Left renal pelvis (tissue), 4 donors: ENCODE measurements at regions not wholly inside any gene's neighbourhood (a gene's known extent, or its start where the extent isn't known, plus 50 kb on each side); places are given as distances from the start of the nearest gene placed in this dataset.

Experiments used
- DNase-seq, 4 donors: peaks; one replicate each; pipeline ENCODE4 v3.0.0-alpha.2; 2013; ENCODE audit warnings: low read depth in 4 of 4, low spot score in 3 of 4

DNA sequence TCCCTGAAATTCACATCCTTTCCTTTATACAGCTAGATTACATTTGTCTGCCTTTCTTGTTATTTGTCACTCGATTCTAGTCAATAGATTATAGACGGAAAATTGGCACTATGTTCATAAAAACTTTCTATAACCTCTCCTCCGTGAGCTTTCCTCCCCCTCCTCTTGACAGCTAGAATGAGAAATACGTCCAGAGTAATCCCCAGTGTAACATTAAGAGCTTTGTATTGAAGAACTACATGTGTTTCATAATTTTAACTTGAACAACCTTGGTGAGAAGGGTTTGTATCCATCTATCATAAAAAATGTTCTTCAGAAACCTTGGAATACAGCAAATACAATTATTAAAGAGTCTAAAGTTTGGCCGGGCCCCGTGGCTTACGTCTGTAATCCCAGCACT lies 1707.4 kb downstream of the PCDH7 start:
- DNase-seq = no peak

DNA sequence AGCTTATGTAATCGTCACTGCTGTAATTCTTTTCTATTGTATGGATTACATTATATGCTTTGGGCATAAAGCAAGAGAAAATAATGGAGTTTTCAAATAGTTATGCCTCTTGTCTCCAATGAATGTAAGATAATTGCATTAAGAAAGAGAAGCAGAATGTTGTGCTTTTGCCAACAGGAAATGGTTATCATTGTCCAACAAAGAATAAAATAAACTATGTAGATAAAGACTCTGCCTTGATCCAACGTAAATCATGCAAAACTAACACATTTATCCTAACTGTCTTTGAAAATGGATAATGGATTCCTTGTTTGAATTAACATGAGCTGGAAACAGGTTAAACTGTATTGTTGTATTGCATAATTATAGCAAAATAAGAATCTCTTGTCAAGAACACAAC lies 1709.0 kb downstream of the PCDH7 start:
- DNase-seq = no peak

DNA sequence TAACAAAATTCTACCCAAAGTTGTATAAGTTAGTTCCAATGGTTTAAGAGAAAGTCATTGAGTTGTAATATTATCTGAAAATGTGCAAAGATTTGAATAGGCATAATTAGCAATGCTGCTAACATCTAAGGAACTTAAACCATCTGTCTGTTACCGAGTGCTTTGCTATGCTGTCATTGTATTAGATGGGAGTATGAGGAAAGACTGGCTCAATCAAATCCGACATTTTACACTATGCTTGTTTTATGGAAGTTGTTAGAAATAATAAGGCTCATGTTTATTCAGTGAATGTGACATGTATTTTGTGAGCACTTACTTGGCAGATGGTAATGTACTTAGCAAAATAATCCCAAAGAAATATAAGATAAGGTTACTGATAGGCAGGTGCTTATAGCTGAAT lies 1715.1 kb downstream of the PCDH7 start:
- DNase-seq = no peak

DNA sequence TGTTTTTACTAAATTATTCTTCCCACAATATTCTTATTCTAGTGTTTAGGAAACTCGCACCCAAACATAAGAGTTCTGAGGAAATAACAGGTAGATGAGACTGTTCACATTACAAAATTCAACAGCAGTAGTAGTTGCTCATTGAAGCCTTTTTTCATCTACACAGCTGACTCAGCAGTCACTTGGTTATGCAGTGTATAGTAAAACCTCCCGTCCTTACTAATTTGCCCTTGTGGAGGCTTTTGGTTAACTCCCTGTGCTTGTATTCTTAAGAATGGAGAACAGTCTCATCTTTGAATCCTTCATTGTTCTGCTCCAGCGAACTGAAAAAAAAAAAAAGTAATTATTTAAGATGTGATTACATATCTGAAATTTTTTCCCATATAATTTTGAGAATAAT lies 1716.6 kb downstream of the PCDH7 start:
- DNase-seq = no peak

DNA sequence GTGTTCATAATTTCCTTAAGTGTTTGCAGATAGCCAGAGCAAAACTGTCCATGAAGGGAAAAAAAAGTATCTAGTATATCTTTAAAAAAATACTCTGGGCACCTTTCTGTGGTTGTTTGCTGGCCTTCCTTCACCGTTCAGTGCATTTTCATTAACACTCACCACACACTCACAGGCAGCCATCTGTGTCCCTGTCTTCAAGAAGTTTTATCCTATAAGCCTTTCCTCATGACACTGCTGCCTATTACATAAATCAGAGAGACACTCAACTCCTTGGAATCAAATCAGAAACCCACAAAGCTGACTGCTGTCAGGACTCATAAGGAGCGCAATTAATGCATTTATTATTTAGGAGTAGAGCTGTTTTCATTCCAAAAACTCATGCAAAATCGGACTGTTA lies 1720.2 kb downstream of the PCDH7 start:
- peak in 3 of 4 donors; percentile 1 to 15 (median 6) for DNase-seq

DNA sequence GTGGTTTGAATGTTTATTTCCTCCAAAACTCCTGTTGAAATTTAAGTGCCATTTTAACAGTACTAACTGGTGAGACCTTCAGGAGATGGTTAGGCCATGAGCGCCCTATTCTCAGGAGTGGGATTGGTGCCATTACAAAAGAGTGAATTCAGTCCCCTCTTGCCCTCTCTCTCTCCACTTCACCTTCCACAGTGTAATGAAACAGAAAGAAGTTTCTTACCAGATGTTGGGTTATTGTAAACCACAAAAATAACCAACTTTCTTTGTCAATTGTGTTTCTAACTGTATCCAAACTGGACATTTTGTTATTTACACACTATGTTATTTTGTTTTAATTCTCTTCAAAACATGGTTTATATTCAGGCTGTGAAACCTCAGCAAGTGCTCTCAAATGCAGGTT lies 1734.3 kb downstream of the PCDH7 start:
- DNase-seq = no peak

DNA sequence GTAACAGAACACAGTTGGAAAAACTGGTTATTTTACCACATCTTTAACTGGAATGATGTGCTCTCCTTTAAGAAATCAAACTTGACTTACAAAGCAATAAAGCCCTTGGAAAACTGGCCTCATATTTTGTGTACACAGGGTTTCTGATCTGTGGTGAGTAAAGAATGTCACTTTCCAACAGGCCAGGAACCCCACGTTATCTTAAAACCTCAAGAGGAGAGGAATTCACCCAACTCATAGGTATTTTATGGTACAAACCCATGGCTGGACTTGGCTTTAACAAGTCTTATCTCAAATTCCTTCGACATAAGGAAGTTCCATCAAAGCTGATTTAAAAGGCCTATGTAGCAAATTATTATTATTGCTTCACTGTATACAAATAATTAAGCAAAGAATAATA lies 1735.1 kb downstream of the PCDH7 start:
- DNase-seq = no peak

DNA sequence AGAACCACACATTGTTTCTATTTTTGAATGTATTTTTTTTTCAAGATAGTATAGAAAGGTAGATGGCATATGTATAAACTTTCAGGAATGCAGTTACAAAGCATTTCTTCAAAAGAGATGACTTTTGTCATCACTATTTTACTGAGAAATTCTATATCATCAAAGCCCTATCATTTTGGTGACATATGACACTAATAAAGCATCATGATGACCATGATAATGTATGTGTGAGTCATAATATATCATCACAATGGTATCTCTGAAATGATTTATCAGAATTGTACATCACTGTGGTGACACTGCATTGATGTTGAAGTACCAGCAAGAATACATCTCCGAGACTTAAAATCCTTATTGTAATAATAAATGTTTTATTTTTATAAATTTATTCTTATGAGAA lies 1740.8 kb downstream of the PCDH7 start:
- no peak for DNase-seq

DNA sequence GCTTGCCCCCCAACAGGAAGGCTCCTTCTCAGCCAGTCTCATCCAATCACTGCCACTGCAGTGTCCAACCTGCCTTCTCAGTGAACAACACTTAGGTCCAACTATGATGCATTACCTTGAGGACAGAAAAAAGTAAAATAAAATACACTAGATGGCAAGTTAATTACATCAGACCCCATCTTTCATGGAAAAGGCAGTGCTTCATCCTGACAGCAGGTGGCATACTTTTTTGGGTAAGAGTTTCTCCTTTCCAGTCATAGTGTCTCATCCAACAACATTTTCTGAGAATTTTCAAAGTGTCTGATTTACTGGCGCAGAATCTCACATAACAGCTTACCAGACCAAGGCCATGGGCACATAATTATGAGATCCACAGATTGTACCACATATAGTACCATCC lies 1742.8 kb downstream of the PCDH7 start:
- no peak for DNase-seq

DNA sequence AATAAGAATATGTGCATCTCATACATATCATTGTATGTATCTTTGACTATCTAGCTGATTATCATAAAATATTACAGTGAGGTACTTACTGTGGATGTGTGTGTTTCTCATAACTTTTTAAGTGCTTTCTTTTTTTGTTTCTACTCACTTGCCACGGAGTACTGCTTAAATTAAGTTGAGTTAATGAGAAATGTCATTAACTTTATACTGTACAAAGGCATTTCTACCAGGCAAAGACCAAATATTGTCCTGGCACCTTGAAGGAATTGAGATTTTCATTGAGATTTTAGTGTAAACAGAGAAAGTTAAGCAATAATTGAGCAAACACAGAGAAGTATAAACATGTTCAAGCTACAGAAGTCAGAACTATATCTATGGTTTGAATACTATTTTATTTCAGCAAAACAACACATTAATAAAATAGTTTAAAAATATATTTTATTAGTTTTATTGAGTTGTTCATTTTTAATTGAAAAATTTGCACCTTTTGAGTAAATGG lies 1750.0 kb downstream of the PCDH7 start:
- DNase-seq = no peak

DNA sequence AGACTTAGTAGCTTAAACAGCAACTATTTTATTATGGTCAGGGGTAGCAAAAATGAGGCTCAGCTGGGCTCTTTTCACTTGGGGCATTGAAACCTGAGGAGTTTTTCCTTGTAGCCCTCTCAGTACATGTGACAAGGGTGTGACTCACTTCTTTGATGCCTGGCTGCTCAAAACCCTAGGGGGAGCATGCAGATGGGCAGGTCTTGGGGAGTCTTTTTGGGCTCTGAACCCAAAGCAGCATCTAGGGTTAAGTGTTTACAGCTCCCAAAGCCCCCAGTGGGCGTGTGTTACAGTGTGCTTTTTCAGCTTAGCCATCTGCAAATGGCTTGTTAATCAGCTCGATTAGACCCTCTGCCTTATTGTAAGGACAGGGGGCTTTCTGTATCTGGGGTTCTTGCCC lies 1752.7 kb downstream of the PCDH7 start:
- no peak for DNase-seq

DNA sequence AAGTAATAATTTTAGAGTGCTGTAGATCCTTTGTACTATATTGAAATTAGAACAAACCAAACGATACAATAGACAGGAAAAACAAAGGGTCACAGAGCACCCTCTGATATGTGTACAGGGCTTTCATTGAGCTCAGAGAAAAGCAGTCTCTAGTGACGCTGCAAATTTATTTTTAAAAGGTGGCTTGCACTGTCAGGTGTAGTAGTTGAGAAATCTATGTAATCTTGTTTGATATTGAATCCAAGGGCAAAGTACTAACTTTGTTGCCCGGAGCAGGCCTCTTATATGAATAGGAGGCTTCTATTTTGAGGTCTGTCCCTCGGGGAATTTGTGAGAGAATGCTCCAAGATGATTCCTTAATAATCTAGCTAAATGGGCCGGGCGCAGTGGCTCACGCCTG lies 1755.5 kb downstream of the PCDH7 start:
- DNase-seq = no peak

DNA sequence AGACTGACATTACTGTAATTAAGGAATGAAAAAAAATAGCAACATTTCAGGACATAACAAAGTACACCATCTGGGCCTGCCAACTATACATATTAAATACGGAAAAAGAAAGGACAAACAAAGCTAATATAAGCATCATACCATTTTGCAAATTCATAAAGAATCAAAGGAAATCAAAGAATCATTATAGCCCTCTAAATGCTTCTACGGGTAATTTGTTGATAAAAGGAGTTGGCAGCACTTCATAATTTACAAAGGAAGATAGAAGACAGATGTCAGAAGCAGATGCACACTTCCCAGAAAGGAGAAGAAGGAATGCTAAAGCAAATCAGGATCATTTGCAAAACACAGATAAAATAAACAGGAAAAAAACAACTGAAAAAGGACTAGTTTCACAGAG lies 1757.3 kb downstream of the PCDH7 start:
- DNase-seq = no peak

DNA sequence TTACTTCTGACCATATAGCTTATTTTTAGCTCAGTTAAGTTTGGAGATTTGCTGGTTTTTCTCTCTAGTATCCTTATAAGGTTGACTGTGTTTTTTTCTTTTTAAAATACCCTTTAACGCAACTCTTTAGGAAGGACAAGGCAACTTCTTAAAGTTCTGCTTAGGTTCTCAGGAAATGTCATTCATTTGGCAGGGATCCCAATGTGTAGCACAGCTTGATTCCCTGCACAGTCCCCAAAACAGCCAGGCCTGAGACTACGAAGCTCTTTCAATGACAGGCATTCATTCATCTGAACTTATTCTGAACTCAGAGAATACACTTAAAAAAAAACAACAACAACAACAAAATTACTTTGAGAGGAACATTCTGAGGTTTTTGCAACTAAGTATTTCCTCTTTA lies 1765.8 kb downstream of the PCDH7 start:
- peak in 2 of 4 donors; percentile 3 to 5 for DNase-seq

DNA sequence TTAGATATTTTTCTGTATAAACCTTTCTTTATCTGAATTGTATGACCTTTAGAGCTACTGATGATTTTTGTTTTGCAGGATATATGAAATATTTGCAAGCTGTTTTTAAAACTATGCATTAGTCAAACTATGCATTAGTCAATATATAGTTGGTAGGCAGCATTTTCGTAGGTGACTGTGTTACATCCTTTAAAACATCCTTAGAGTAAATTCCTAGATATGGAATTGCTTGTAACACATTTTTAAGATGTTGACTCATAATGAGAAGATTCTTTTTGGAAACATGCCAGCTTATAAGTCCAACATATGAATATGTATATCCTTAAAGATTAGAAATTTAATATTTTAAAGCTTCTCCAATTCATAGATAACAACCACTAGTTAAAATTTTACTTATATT lies 1768.5 kb downstream of the PCDH7 start:
- no peak for DNase-seq

DNA sequence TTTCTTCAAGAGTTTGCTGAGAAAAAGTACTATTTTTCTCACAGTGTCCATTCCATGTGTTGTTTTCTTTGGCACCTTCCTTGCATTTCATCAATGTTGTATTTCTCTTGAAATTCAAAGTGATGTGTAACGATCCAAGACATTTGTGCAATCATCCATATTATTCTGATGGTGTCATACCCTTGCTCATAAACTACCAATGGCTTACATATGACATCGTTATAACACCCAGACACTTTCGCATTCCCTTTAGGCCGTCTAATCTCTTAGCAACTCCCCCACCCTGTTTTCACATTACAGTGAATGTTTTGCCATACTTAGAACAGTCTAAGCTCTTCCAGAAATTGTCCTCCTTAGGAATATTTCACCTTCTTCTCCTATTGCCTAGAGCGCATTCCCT lies 1779.0 kb downstream of the PCDH7 start:
- no peak for DNase-seq

DNA sequence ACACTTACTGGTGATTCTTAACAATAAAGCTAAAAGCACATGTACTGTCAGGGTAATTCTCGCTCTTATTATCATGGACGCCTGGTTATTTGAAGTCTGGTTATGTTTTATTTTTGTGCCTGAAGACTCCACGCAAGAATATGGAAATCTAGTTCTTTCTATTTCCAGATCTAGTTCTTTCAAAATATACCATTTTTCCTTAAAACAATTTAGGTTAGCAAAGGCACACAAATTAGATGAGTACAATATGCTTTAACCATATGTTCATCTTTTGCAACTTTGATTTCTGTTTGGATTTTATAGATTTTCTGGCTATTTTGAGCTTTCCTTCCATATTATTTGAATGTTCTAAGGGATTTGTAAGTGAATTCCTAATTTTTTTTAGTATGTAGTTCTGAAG lies 1783.1 kb downstream of the PCDH7 start:
- DNase-seq = no peak

DNA sequence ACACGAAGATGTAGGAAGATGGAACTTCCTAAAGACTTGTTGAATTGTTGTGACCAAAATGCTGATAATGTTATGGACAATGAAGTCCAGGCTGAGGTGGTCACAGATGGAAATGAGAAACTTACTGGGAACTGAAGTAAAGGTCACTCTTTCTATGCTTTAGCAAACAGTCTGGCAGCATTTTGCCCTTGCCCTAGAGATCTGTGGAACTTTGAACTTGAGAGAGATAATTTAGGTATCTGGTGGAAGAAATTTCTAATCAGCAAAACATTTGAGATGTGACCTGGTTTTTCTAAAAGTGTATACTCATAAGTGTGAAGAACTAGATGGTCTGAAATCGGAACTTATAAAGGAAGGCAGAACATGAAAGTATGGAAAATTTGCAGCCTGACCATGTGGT lies 1785.9 kb downstream of the PCDH7 start:
- no peak for DNase-seq

DNA sequence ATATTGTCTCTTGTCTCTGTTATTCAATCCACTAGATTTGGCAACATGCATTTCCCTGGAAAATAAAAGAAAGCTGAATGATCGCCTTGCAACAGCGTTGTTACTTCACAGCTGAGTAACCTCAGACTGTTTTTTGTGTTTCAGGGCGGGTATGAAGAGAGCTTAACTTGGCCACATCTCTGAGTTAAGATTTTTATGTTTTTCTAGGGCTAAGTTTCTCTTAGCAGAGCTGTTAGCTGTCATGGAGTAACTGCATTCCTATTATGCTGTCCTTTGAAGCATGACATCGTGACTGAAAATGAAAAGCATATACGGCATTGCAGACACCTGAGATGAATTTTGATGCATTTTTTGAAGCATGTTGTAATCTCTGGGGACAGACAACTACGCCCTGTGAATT lies 1798.9 kb downstream of the PCDH7 start:
- peak; percentile 6 to 10 (median 8) for DNase-seq

DNA sequence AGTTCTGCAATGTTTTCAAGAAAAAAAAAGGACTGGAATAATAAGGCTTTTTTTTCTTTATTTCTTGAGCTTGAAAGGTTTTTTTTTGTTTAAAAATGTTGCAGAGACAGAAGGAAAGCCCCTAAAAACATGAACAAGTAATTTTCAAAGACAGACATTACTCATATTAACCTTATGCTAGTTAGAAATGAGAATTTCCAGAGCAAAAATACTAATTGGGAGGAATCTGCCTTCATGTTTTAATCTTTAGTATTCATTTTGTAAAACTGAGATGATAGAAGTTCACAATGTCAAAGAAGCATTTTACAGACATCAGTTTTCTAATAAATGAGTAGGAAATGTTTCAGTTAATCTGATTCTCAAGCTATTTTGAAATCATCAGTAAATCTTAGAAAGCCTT lies 1805.3 kb downstream of the PCDH7 start:
- DNase-seq = no peak

DNA sequence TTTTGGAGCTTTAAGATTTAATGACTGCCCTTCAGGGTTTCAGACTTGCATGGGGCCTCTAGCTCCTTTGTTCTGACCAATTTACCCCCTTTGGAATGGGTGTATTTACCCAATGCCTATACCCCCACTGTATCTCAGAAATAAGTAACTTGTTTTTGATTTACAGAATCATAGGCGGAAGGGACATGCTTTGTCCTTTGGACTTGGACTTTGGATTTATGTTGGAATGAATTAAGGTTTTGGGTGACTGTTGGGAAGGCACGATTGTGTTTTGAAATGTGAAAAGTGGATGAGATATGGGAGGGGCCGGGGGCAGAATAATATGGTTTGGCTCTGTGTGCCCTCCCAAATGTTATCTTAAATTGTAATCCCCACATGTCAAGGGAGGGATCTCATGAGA lies 1824.7 kb downstream of the PCDH7 start:
- no peak for DNase-seq

DNA sequence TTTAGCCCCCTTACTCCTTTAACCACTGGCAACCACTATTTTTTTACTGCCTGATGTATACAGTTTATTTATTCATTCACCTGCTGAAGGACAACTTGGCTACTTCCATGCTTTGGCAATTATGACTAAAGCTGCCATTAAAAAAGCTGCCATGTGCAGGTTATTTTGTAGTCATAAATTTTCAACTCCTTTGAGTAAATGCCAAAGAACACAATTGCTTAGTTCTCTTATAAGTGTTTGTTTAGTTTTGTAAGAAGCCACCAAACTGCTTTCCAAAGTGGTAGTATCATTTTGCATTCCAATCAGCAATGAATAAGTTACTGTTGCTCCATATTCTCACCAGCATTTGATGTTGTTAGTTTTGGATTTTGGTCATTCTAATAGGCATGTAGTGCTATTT lies 1831.8 kb downstream of the PCDH7 start:
- no peak for DNase-seq

DNA sequence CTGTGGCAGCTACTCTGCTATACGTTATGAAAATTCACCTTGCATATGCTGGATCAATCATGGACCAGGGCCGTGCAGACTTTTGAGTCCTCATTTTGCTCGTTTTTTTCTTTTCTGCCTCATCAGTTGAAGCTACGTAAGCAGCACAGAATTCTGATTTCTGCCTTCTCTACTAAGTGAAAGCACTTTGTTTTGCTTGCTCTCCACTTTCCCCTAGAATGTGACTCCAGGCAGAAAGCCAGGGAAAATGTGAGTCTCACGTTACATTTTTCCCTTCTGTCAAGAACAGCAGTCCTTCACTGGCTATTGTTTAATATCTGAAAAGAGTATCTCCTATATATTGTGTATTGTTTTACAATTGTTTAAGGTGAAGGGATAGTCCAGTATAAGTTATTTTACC lies 1840.1 kb downstream of the PCDH7 start:
- DNase-seq = peak in 3 of 4 donors; percentile 10 to 14 (median 14)

DNA sequence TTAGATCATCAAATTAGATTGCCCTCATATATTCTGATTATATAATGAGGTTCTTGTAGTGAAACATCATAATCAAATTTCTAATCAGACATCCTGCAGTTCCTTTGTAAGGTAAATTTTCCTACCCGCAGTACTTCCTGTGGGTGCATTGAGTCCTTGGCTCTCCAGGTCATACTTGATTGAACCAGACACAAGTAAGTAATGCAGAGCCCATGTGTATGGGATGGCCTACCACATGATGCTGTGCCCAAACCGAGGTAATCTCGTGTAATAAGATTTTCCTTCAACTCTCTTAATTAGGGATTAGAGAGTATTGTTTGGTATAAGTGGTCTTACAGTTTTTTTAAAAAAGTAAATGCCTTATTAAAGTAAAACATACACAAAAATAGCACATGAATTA lies 1841.8 kb downstream of the PCDH7 start:
- no peak for DNase-seq
